PC-3 (cell line): ENCODE measurements at regions not wholly inside any gene's neighbourhood (a gene's known extent, or its start where the extent isn't known, plus 50 kb on each side); places are given as distances from the start of the nearest gene placed in this dataset.

Source experiments
- ATAC-seq: fragments of 200-7000 bp; cut with Tn5 transposase; 2 replicates; pipeline ENCODE4 v1.9.1; 2020; ENCODE audit warnings: mild to moderate bottlenecking, moderate library complexity
- BruUV-seq: library from RNA; stranded (reverse); fragments of 400-500 nt; replicated peaks from 2 replicates; lab custom pipeline; 2021; lab: Mats Ljungman, UMichigan
- CTCF ChIA-PET: fragments of 300-600 bp; sonication (Branson Sonifier 250); formaldehyde crosslinking; loops from one replicate; lab custom pipeline; 2022; ENCODE audit warnings: antibody characterized with exemption; lab: Charles Lee
- POLR2A ChIA-PET: fragments of 300-600 bp; sonication (Branson Sonifier 250); formaldehyde crosslinking; loops from one replicate; lab custom pipeline; 2022; ENCODE audit warnings: antibody characterized with exemption; ENCODE audit not compliant: unreplicated experiment; lab: Charles Lee
- DNase-seq: peaks from one replicate; pipeline ENCODE4 v3.0.0-alpha.2; 2015
- H2AFZ ChIP-seq: fragments of 300-600 bp; sonication (generic); 2 replicates; pipeline ENCODE4 v1.6.0; 2016; ENCODE audit warnings: antibody characterized with exemption, low read length
- H3F3A ChIP-seq: fragments of 300-600 bp; sonication (generic); one replicate; pipeline ENCODE4 v1.6.0; 2017; ENCODE audit warnings: antibody characterized with exemption, low read length, control low read depth, mild to moderate bottlenecking; ENCODE audit not compliant: unreplicated experiment
- H3K27ac ChIP-seq: fragments of 300-600 bp; sonication (generic); 2 replicates; pipeline ENCODE4 v1.5.1; 2016; ENCODE audit warnings: mild to moderate bottlenecking, low read length
- H3K27me3 ChIP-seq: fragments of 300-600 bp; sonication (generic); 2 replicates; pipeline ENCODE4 v1.6.1; 2016; ENCODE audit warnings: low read length, mixed read lengths
- H3K36me3 ChIP-seq: fragments of 300-600 bp; sonication (generic); 2 replicates; pipeline ENCODE4 v1.6.1; 2016; ENCODE audit warnings: low read depth, mixed run types, low read length, mixed read lengths
- H3K4me1 ChIP-seq: fragments of 300-600 bp; sonication (generic); 2 replicates; pipeline ENCODE4 v1.5.1; 2016; ENCODE audit warnings: low read length; ENCODE audit not compliant: insufficient read depth
- H3K4me2 ChIP-seq: fragments of 300-600 bp; sonication (generic); 2 replicates; pipeline ENCODE4 v1.6.0; 2016; ENCODE audit warnings: low read length
- H3K4me3 ChIP-seq: fragments of 300-600 bp; sonication (generic); 2 replicates; pipeline ENCODE4 v1.5.1; 2016; ENCODE audit warnings: mild to moderate bottlenecking, low read length, mixed read lengths
- H3K79me2 ChIP-seq: fragments of 300-600 bp; sonication (generic); 2 replicates; pipeline ENCODE4 v1.6.1; 2017; ENCODE audit warnings: low read length, mixed read lengths
- H3K9ac ChIP-seq: fragments of 300-600 bp; sonication (generic); 2 replicates; pipeline ENCODE4 v1.6.0; 2016; ENCODE audit warnings: mild to moderate bottlenecking, low read length
- H3K9me2 ChIP-seq: fragments of 300-600 bp; sonication (generic); replicated peaks from 2 replicates; pipeline ENCODE4 v1.6.1; 2016; ENCODE audit warnings: mixed run types, low read length, mixed read lengths
- H3K9me3 ChIP-seq: fragments of 300-600 bp; sonication (generic); 2 replicates; pipeline ENCODE4 v1.6.1; 2016; ENCODE audit warnings: low read length, mixed read lengths
- H4K20me1 ChIP-seq: fragments of 300-600 bp; sonication (generic); 2 replicates; pipeline ENCODE4 v1.6.1; 2016; ENCODE audit warnings: low read length, mixed read lengths
- EZH2 ChIP-seq: fragments of 300-600 bp; sonication (generic); IDR thresholded peaks from one replicate; pipeline ENCODE4 v1.6.1; 2017; ENCODE audit warnings: antibody characterized with exemption, mild to moderate bottlenecking, low read length; ENCODE audit not compliant: unreplicated experiment
- EZH2phosphoT487 ChIP-seq: fragments of 300-600 bp; sonication (generic); IDR thresholded peaks from 2 replicates; pipeline ENCODE4 v1.6.1; 2018; ENCODE audit warnings: mild to moderate bottlenecking, antibody characterized with exemption, low read length, borderline replicate concordance
- intact Hi-C: fragments of 100-400 bp; cut with micrococcal nuclease; formaldehyde crosslinking; loops from 2 replicates; pipeline ENCODE4 v1.9.0; 2023
- TF ChIP-seq, protein P1 (sequence below): fragments of 300-600 bp; sonication (generic); conservative IDR thresholded peaks from 2 replicates; pipeline ENCODE4 v1.5.1; 2017; ENCODE audit warnings: antibody characterized with exemption, low read depth, mild to moderate bottlenecking, low read length

GRCh38 chr12:111254106-111254505, 114.8 kb downstream of the PHETA1 start:
- intact Hi-C loops: no loop called here
- H3K9me3 ChIP-seq: no peaks in the 10 kb centered on the region
- H3F3A ChIP-seq: no peaks in the 10 kb centered on the region
- no peaks in the 10 kb centered on the region for H3K79me2 ChIP-seq
- H3K4me1 ChIP-seq: peaks cover under 1% of the 10 kb centered on the region; the same call in 1 of the 2 replicates
- H3K36me3 ChIP-seq: no peaks in the 10 kb centered on the region
- no peak overlapping the region for H3K4me2 ChIP-seq
- ChIA-PET CTCF (no interaction called here), POLR2A (no interaction called here)
- H3K27me3 ChIP-seq: no peaks in the 10 kb centered on the region
- H2AFZ ChIP-seq: no peak overlapping the region
- no TSS peak for BruUV-seq
- no peak for ATAC-seq
- H3K9ac ChIP-seq: no peak overlapping the region
- H3K4me3 ChIP-seq: no peak overlapping the region
- no peaks in the 10 kb centered on the region for H3K9me2 ChIP-seq
- no peak overlapping the region for H3K27ac ChIP-seq
- TF ChIP-seq EZH2phosphoT487 (no peak), EZH2 (no peak)
- TF ChIP-seq, protein P1, sequence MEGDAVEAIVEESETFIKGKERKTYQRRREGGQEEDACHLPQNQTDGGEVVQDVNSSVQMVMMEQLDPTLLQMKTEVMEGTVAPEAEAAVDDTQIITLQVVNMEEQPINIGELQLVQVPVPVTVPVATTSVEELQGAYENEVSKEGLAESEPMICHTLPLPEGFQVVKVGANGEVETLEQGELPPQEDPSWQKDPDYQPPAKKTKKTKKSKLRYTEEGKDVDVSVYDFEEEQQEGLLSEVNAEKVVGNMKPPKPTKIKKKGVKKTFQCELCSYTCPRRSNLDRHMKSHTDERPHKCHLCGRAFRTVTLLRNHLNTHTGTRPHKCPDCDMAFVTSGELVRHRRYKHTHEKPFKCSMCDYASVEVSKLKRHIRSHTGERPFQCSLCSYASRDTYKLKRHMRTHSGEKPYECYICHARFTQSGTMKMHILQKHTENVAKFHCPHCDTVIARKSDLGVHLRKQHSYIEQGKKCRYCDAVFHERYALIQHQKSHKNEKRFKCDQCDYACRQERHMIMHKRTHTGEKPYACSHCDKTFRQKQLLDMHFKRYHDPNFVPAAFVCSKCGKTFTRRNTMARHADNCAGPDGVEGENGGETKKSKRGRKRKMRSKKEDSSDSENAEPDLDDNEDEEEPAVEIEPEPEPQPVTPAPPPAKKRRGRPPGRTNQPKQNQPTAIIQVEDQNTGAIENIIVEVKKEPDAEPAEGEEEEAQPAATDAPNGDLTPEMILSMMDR: no peak
- no peak for DNase-seq
- H4K20me1 ChIP-seq: no peaks in the 10 kb centered on the region

DNA sequence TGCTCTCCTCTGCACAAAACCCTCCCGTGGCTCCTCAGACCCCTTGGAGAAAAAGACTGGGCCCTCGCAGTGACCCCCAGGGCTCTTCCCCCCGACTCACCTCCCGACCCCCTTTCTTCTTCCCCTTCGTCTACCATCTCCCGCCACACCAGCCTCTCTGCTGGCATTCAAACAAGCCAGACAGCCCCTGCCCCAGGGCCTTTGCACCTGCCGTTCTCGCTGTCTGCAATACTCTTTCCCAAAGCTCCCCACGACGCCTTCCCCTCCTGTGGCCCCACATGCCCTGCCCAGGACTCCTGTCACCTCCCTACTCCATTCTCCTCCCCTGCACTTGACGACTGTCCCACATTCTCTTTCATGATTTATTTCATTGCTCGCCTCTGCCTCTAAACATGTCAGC, 115.7 kb downstream of the PHETA1 start:
- POLR2A ChIA-PET: no interaction called here
- Histone ChIP-seq H2AFZ (no peak overlapping the region), H3F3A (no peaks in the 10 kb centered on the region), H3K27me3 (no peaks in the 10 kb centered on the region), H3K4me3 (no peak overlapping the region), H3K9ac (no peak overlapping the region), H3K9me3 (no peaks in the 10 kb centered on the region), H3K4me1 (peaks cover 7% of the 10 kb centered on the region; the same call in 1 of the 2 replicates), H3K9me2 (no peaks in the 10 kb centered on the region), H4K20me1 (no peaks in the 10 kb centered on the region), H3K36me3 (no peaks in the 10 kb centered on the region), H3K79me2 (no peaks in the 10 kb centered on the region), H3K27ac (no peak overlapping the region), H3K4me2 (no peak overlapping the region)
- intact Hi-C loops: no loop called here
- no TSS peak for BruUV-seq
- DNase-seq (no peak), ATAC-seq (no peak)
- TF ChIP-seq, protein P1: no peak
- TF ChIP-seq EZH2: no peak
- no peak for TF ChIP-seq EZH2phosphoT487
- CTCF ChIA-PET: no interaction called here

DNA sequence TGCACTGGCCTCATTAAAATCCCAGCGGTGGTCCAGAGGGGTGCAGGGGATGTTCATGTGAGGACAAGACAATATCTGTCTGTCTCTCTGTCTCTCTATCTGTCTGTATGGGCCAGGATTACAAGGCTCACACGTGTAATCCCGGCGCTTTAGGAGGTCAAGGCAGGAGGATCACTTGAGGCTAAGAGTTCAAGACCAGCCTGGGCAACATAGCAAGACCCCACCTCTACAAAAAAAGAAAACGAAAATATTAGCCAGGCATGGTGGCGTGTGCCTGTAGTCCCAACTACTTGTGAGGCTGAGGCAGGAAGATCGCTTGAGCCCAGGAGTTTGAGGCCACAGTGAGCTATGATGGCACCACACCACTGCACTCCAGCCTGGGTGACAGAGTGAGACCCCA, 117.1 kb downstream of the PHETA1 start:
- H3F3A ChIP-seq: no peaks in the 10 kb centered on the region
- H2AFZ ChIP-seq: no peak overlapping the region
- ATAC-seq (no peak), DNase-seq (no peak)
- no peaks in the 10 kb centered on the region for H4K20me1 ChIP-seq
- H3K9me3 ChIP-seq: no peaks in the 10 kb centered on the region
- TF ChIP-seq, protein P1: no peak
- no peak for TF ChIP-seq EZH2phosphoT487
- no peak for TF ChIP-seq EZH2
- POLR2A ChIA-PET: no interaction called here
- no peaks in the 10 kb centered on the region for H3K9me2 ChIP-seq
- no peaks in the 10 kb centered on the region for H3K36me3 ChIP-seq
- H3K4me1 ChIP-seq: peaks cover 7% of the 10 kb centered on the region; the same call in 1 of the 2 replicates
- H3K4me2 ChIP-seq: no peak overlapping the region
- no peak overlapping the region for H3K27ac ChIP-seq
- BruUV-seq: no TSS peak
- H3K79me2 ChIP-seq: no peaks in the 10 kb centered on the region
- peaks cover 3% of the 10 kb centered on the region; the same call in 1 of the 2 replicates for H3K27me3 ChIP-seq
- CTCF ChIA-PET: no interaction called here
- no peak overlapping the region for H3K9ac ChIP-seq
- intact Hi-C loops: no loop called here
- no peak overlapping the region for H3K4me3 ChIP-seq
